ENCODE measurements at regions not wholly inside any gene's neighbourhood (a gene's known extent, or its start where the extent isn't known, plus 50 kb on each side); places are given as distances from the start of the nearest gene placed in this dataset.
A peak's percentile ranks its signal among the peaks of the same experiment; 100 is the strongest.

DNA sequence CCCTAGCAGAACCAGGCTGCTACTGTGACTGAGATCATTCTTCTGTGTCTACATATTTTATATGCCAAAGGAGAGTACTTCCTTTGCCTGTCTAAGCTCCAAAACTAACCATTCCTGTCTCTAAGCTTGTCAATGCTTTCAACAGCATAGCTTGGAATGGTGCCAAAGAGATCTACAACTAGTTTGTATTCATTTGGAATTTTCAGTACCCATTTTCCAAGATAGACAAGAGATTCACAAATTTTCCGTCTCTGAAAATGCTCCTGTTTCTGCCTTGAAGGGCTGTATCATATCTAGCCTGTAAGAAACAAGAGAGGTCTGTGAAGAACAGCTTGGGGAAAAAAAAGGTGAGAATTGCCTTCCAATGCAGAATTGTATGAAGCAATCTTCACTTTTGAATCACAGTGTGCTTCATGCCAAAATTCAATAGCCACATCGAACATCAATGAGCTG is 334.4 kb upstream of the ACTBL2 start:
- Mint-ChIP-seq H3K27ac (no peak overlapping the region), H3K27me3 (no peaks in the 10 kb centered on the region), H3K4me3 (no peak overlapping the region), H3K4me1 (no peaks in the 10 kb centered on the region), H3K36me3 (no peaks in the 10 kb centered on the region), H3K9me3 (no peaks in the 10 kb centered on the region)
- ATAC-seq (replicated peaks) (no peak), DNase-seq (no peak)

DNA sequence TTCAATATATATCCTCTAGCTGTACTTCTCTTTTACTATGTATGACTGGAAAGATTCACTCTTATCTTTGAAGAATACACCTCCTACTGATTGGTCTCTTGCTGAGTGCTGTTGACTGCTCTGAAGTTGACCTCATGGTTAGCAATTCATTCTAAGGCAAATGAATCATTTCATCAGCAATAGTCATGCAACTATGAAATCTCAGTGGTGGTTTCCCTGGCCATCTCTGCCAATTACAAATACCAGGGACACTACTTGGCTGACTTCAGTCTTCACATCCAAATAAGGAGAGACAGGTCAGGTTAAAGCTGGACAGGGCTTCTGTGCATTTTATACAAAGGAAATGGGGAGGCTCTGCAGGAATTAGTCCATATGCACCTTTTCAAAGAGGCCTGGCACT is 333.5 kb upstream of the ACTBL2 start:
- Mint-ChIP-seq H3K27ac (no peak overlapping the region), H3K27me3 (no peaks in the 10 kb centered on the region), H3K4me3 (no peak overlapping the region), H3K4me1 (no peaks in the 10 kb centered on the region), H3K36me3 (no peaks in the 10 kb centered on the region), H3K9me3 (no peaks in the 10 kb centered on the region)
- DNase-seq (no peak), ATAC-seq (replicated peaks) (no peak)

DNA sequence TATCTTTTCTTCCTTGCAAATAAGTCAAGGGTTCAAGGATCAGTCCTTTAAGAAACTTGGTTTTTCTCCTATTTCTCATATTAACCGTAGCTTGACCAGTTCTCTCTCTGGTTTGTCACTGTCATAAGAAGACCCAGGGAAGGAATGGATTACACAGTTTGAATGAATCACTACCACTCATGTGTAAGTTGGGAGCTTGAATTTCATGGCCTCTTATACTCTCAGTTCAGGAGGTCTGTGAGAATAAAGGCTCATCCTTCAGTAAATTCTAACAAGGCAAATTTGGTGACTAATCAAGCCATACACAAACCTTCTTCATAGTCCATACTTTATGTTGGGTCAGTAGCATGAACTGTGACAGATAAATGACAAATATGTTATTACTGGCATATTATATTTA is 323.1 kb upstream of the ACTBL2 start:
- Mint-ChIP-seq H3K4me1 (no peaks in the 10 kb centered on the region), H3K27me3 (no peaks in the 10 kb centered on the region), H3K27ac (no peak overlapping the region), H3K36me3 (no peaks in the 10 kb centered on the region), H3K9me3 (no peaks in the 10 kb centered on the region), H3K4me3 (no peak overlapping the region)
- ATAC-seq (replicated peaks) = no peak
- no peak for DNase-seq

DNA sequence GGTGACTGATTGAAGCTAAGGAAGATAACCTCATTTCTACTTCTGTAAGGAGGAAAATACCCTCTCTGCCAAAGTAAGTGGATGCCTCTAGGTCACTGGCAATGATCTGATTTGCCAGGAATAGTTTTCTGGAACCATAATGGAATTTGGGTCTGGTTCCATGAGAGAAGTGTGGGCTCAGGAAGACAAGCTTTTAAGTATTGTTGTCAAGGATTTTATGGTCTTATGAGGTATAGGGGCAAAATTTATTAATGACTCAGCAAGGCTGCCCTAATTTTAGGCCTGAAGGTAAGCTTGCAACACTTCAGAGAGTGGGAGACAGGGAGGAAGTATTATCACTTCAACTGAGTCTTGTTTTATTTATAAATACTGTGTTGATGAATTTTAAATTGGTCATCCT is 322.6 kb upstream of the ACTBL2 start:
- H3K4me1 Mint-ChIP-seq = no peaks in the 10 kb centered on the region

DNA sequence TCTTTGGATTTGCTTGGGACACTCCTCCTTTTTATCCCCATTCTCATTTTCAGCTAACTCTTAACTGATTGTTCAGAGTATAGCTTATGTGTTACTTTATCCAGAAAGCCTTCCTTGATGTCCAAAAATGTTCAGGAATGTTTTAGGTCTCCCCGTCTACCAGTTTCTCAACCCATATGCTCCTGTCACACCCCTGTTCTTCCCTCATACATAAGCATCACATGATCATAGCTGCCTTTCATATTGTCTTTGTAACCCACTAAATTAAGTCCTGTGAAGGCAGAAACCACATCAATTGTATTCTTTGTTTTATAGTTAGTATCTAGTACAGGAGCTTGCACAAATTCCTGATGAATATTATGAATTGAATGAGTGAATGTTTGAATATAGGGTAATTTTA is 321.9 kb upstream of the ACTBL2 start:
- Mint-ChIP-seq H3K27me3 (no peaks in the 10 kb centered on the region), H3K4me1 (no peaks in the 10 kb centered on the region), H3K36me3 (no peaks in the 10 kb centered on the region), H3K9me3 (no peaks in the 10 kb centered on the region), H3K27ac (no peak overlapping the region), H3K4me3 (no peak overlapping the region)
- DNase-seq (no peak), ATAC-seq (replicated peaks) (no peak)

More for the DNA sequence above, 322.6 kb upstream of the ACTBL2 start:
- H3K27ac Mint-ChIP-seq = no peak overlapping the region
- no peak for ATAC-seq (replicated peaks)
- H3K4me3 Mint-ChIP-seq = no peak overlapping the region
- H3K9me3 Mint-ChIP-seq = no peaks in the 10 kb centered on the region
- DNase-seq = no peak
- no peaks in the 10 kb centered on the region for H3K36me3 Mint-ChIP-seq
- no peaks in the 10 kb centered on the region for H3K27me3 Mint-ChIP-seq

DNA sequence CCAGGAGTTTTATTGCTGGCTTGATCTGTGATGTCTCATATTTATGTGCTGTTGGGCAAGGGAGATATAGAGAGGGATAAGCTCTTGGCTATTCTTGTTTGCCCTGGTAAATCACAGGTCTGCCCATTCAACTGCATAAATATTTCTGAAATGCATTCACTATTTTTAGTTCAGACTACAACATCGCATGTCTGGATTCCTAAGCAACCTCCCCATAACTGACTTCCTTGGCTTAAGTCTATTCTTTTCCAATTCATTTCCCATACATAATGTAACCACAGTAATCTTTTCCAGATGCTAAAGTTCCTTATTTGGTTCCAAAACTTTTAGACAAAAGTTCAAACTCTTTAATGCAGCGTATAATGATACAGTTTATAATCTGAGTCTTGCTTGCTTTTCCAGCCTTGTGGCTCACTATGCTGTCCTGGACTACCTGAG is 321.4 kb upstream of the ACTBL2 start:
- H3K4me1 Mint-ChIP-seq = no peaks in the 10 kb centered on the region
- DNase-seq (no peak), ATAC-seq (replicated peaks) (no peak)
- H3K9me3 Mint-ChIP-seq = no peaks in the 10 kb centered on the region
- H3K27ac Mint-ChIP-seq = no peak overlapping the region
- H3K27me3 Mint-ChIP-seq = no peaks in the 10 kb centered on the region
- no peak overlapping the region for H3K4me3 Mint-ChIP-seq
- H3K36me3 Mint-ChIP-seq = no peaks in the 10 kb centered on the region

DNA sequence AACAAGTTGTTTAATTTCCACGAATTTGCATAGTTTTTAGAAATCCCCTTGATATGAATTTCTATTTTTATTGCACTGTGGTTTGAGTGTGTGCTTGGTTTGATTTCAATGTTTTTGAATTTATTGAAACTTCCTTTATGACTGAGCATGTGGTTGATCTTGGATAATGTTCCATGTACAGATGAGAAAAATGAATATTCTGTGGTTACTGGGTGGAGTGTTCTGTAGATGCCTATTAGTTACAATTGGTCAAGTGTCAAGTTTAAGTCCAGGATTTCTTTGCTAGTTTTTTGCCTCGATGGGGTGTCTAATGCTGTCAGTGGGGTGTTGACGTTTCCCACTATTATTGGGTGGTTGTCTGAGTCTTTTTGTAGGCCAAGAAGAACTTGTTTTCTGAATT is 319.5 kb upstream of the ACTBL2 start:
- no peak overlapping the region for H3K27ac Mint-ChIP-seq
- DNase-seq (no peak), ATAC-seq (replicated peaks) (no peak)
- no peaks in the 10 kb centered on the region for H3K4me1 Mint-ChIP-seq
- no peaks in the 10 kb centered on the region for H3K27me3 Mint-ChIP-seq
- no peaks in the 10 kb centered on the region for H3K9me3 Mint-ChIP-seq
- H3K4me3 Mint-ChIP-seq = no peak overlapping the region
- no peaks in the 10 kb centered on the region for H3K36me3 Mint-ChIP-seq

DNA sequence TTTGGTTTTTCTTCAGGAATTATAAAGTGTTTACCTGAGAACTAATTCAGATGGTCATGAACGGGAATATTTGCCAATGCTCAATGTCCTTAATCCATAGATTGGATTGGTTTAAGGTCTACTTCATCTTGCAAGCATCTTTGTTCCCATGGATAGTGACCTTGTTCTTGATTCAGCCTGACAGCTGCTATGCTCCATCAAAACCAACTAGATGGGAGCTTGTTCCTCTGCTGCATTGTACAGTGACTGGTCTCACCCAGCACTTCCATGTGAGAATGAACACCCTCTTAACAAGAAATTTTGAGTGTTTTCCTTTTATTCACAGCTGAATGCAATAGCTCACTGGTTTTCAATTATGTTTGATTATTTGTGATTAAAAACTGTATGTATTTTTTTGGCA is 312.6 kb upstream of the ACTBL2 start:
- H3K27me3 Mint-ChIP-seq = no peaks in the 10 kb centered on the region
- H3K4me1 Mint-ChIP-seq = no peaks in the 10 kb centered on the region
- ATAC-seq (replicated peaks) (no peak), DNase-seq (no peak)
- H3K36me3 Mint-ChIP-seq = no peaks in the 10 kb centered on the region
- no peak overlapping the region for H3K27ac Mint-ChIP-seq
- no peak overlapping the region for H3K4me3 Mint-ChIP-seq
- no peaks in the 10 kb centered on the region for H3K9me3 Mint-ChIP-seq

DNA sequence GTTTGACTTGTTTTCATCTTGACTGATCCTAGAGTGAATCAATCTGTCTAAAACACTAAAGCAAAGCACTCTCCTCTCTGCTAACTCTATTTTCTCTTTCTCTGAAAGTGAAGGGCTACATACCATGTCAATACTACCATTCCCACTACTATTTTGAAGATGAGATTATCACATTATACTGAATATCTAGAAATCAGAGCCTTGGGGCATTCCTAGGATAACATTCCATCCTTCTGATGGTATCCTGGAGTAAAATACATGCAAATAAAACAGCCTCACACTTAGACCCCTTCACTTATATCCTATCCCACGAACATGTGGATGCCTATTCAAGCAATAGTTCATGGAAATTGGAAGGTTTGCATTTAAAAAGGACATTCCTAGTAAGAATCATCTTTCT is 309.3 kb upstream of the ACTBL2 start:
- no peak overlapping the region for H3K4me3 Mint-ChIP-seq
- no peaks in the 10 kb centered on the region for H3K4me1 Mint-ChIP-seq
- H3K27me3 Mint-ChIP-seq = no peaks in the 10 kb centered on the region
- H3K27ac Mint-ChIP-seq = no peak overlapping the region
- H3K36me3 Mint-ChIP-seq = no peaks in the 10 kb centered on the region
- DNase-seq = no peak
- no peak for ATAC-seq (replicated peaks)
- H3K9me3 Mint-ChIP-seq = no peaks in the 10 kb centered on the region

DNA sequence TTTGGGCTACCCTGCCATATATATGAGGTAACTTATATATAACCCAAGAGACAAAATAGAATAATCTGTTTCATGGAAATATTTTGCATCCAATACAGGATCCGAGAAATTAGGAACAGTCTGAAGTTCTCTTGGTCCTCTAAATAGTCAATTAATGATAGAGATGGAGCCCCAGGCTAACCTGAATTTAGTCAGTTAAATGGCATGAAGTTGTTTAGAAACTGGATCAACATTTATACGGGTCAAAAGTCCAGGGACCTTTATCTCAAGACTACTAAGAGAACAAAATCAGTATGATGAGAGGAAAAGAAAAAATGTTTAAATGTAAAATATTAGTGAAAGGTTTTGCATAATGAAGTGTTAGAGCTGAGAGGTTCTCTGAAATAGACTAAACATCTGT is 303.3 kb upstream of the ACTBL2 start:
- no peaks in the 10 kb centered on the region for H3K36me3 Mint-ChIP-seq
- ATAC-seq (replicated peaks) = no peak
- no peak overlapping the region for H3K27ac Mint-ChIP-seq
- H3K9me3 Mint-ChIP-seq = no peaks in the 10 kb centered on the region
- no peak overlapping the region for H3K4me3 Mint-ChIP-seq
- no peak for DNase-seq
- H3K4me1 Mint-ChIP-seq = no peaks in the 10 kb centered on the region
- peaks cover 0 to 5% of the 10 kb centered on the region in 2 donors for H3K27me3 Mint-ChIP-seq

DNA sequence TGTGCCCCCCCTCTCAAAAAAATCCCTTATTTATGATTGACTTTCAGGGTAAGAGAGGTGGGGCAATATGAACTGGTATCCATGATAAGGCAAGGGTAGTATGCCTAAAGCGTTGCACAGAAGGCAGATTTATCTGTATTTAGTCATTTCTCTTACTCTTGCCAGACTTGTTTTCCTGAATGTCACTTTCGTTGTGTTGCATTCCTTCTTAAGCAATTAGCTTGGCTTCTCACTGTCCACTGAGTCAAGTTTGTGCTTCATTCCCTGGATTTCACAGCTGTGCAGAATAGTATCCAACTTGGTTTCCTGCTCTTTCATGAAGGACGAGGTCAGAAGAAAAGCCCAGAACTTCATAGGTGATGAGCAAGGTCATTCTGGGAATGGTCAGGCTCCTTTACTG is 301.5 kb upstream of the ACTBL2 start:
- DNase-seq (no peak), ATAC-seq (replicated peaks) (no peak)
- Mint-ChIP-seq H3K4me1 (no peaks in the 10 kb centered on the region), H3K9me3 (no peaks in the 10 kb centered on the region), H3K27ac (no peak overlapping the region), H3K27me3 (peaks cover 4 to 5% of the 10 kb centered on the region in 2 donors), H3K36me3 (no peaks in the 10 kb centered on the region), H3K4me3 (no peak overlapping the region)

DNA sequence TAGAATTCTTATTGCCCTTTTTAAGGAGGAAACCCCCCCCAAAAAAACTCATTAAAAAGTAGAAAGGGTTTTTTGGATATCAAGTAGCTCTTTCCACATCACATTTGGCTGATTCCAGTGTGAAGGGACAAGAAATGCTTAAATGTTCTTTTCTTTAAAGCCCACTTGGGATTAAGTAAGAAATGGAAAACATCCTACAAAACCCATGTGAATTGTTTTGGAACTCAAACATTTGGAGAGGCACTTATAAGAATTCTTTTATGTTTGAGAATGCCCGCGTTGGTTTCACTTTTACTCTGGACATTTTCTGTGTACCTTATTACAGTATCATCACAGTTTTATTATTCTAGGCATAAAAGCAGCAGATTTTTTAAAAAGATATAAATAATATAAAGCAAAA is 301.1 kb upstream of the ACTBL2 start:
- no peak for ATAC-seq (replicated peaks)
- Mint-ChIP-seq H3K36me3 (no peaks in the 10 kb centered on the region), H3K4me1 (no peaks in the 10 kb centered on the region), H3K27ac (no peak overlapping the region), H3K27me3 (peaks cover 4 to 5% of the 10 kb centered on the region in 2 donors), H3K4me3 (no peak overlapping the region), H3K9me3 (no peaks in the 10 kb centered on the region)
- DNase-seq = no peak

DNA sequence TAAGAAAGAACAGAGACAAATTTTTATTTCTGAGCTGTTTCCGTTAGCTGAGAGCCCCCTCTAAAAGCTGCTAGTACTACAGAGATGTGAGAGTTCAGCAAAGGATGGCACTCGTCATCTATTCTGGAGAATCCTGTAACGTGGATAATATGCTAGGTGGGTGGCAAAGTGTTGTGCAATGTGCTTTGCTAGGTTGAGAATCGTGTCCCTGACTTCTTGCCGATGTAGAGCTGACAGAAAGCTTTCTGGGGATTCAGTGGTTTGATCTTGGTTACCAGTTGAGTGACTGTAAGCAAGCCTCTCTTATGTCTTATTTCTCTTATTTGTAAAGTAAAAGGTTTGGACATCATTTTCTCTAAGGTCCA is 298.3 kb upstream of the ACTBL2 start:
- H3K27me3 Mint-ChIP-seq = peaks cover 4 to 5% of the 10 kb centered on the region in 2 donors
- no peak for ATAC-seq (replicated peaks)

DNA sequence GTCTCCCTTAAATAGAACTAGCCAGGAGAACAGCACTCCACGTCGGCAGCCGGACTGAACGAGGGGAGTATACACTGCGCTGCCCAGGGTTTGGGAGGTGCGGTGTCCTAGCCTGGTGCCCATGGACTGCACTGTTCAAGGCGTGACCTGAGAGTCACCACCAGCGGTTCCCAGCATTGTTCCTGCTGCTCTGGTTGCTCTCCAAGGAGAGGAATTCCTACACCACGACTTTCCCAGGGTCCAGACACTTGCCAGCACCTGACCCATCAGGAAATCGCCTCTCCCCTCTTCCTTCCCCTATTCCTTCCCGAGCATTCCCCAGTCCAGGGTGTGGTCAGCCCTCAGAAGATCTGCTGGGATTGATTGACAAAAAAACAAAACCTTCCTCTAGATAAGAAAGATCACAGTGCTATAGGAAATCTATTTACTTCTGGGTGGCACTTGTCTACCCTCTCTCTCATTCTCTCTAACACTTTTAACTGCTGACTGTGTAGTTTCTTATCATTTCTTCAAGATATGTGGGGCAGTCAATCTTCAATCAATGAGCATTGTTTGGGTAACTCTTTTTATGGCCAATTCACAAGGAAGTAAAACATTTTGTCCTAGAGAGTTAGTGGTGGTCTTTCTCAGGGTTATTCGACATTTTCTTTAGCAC is 297.8 kb upstream of the ACTBL2 start:
- ATAC-seq (replicated peaks) = no peak
- peaks cover 4 to 5% of the 10 kb centered on the region in 2 donors for H3K27me3 Mint-ChIP-seq
- H3K4me1 Mint-ChIP-seq = no peaks in the 10 kb centered on the region
- no peak overlapping the region for H3K4me3 Mint-ChIP-seq
- no peaks in the 10 kb centered on the region for H3K36me3 Mint-ChIP-seq
- no peak overlapping the region for H3K27ac Mint-ChIP-seq
- DNase-seq = no peak
- no peaks in the 10 kb centered on the region for H3K9me3 Mint-ChIP-seq

More for the DNA sequence above, 298.3 kb upstream of the ACTBL2 start:
- Mint-ChIP-seq H3K36me3 (no peaks in the 10 kb centered on the region), H3K27ac (no peak overlapping the region), H3K4me3 (no peak overlapping the region), H3K9me3 (no peaks in the 10 kb centered on the region), H3K4me1 (no peaks in the 10 kb centered on the region)
- no peak for DNase-seq

DNA sequence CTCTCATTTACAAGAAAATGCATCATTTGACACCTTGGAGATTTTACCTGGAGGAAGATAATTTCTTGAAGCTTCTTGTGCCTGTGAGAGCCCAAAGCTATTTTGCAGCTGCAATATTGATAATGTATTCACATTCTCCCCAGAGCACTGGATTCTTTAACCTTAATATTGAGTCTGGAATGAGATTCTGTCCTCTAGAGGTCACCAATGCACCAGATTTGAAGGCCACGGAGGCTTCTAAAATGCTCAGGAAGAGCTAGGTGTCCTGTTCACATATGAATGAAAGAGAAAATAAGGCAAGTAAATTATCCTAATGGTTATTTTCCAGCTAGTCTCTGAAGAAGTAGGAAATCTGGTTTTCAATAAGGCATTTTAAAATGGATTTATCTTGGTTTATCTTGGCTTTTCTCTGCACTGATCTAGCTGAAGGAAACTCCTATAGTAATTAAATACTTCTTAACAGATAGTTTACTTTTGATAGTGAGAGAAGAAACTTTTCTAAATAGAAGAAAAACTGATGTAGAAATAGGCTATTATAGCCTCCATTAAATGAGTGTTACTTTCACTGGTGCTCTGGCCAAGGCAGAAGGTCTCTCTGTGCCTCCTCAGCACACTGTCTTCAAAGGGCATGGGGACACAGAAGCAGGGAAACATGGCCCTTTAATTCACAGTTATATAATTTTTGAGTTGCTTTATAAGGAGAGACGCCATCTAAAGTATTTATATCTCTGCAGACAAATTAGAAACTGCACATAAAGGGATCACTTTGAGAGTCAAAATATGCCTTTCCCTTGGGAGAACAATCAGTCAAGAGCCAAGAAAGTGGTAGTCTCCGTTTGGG is 297.0 kb upstream of the ACTBL2 start:
- no peaks in the 10 kb centered on the region for H3K9me3 Mint-ChIP-seq
- DNase-seq = no peak
- no peaks in the 10 kb centered on the region for H3K36me3 Mint-ChIP-seq
- peak; percentile 76 to 82 for ATAC-seq (replicated peaks)
- H3K27me3 Mint-ChIP-seq = peaks cover 4 to 5% of the 10 kb centered on the region in 2 donors
- H3K27ac Mint-ChIP-seq = no peak overlapping the region
- H3K4me1 Mint-ChIP-seq = no peaks in the 10 kb centered on the region
- H3K4me3 Mint-ChIP-seq = no peak overlapping the region
